RWPE1 (cell line): ENCODE measurements at regions not wholly inside any gene's neighbourhood (a gene's known extent, or its start where the extent isn't known, plus 50 kb on each side); places are given as distances from the start of the nearest gene placed in this dataset.

Experiments used
- CTCF ChIA-PET: fragments of 350-600 bp; sonication (Branson Sonifier 250); formaldehyde crosslinking; extraction: SDS; loops from one replicate; lab custom pipeline; 2021; lab: Yijun Ruan, JAX
- POLR2A ChIA-PET: fragments of 400-600 bp; formaldehyde crosslinking; extraction: SDS; loops from one replicate; lab custom pipeline; 2020; ENCODE audit warnings: antibody characterized with exemption; ENCODE audit not compliant: low non-redundant PET; lab: Yijun Ruan, JAX
- DNase-seq: peaks from one replicate; pipeline ENCODE4 v3.0.0; 2012; ENCODE audit warnings: low spot score
- H3K27ac ChIP-seq: fragments of 450-650 bp; 2 replicates; pipeline ENCODE4 v1.5.1; 2017
- TF ChIP-seq, protein P1 (sequence below): fragments of 450-650 bp; conservative IDR thresholded peaks from 2 replicates; pipeline ENCODE4 v1.5.1; 2017; ENCODE audit warnings: low read depth, mild to moderate bottlenecking

DNA sequence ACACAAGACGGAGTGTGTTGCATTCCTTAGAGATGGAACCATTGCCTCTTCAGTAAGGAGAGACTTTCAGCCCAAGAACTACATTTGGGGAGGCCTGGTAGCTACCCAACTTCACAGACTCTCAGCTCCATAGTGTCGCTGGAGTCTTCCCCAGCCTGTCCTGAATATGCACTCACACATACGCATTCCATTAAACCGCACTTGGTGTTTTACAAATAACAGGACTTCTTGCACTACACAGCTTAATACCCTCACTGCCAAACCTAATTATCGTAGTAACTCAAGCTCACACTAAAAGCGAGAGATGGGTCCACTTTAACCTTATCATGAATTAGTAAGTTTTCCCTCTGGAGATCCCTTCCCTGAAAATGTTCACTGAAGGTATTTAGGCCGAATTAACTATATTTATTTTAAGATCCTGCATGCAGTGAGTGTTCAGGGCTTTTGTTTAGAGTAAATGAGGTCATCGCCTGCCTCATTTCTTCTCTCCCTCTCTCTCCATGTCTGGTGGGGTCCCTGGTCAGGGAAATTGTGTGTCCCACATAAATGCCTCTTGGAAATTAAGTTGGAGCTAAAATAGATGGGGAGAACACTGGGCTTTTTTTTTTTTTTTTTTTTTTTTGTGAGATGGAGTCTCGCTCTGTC lies 171.9 kb downstream of the FAM43A start:
- TF ChIP-seq, protein P1, sequence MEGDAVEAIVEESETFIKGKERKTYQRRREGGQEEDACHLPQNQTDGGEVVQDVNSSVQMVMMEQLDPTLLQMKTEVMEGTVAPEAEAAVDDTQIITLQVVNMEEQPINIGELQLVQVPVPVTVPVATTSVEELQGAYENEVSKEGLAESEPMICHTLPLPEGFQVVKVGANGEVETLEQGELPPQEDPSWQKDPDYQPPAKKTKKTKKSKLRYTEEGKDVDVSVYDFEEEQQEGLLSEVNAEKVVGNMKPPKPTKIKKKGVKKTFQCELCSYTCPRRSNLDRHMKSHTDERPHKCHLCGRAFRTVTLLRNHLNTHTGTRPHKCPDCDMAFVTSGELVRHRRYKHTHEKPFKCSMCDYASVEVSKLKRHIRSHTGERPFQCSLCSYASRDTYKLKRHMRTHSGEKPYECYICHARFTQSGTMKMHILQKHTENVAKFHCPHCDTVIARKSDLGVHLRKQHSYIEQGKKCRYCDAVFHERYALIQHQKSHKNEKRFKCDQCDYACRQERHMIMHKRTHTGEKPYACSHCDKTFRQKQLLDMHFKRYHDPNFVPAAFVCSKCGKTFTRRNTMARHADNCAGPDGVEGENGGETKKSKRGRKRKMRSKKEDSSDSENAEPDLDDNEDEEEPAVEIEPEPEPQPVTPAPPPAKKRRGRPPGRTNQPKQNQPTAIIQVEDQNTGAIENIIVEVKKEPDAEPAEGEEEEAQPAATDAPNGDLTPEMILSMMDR = no peak
- POLR2A ChIA-PET = no interaction called here
- H3K27ac ChIP-seq = no peak overlapping the region
- CTCF ChIA-PET = no interaction called here
- DNase-seq = no peak

DNA sequence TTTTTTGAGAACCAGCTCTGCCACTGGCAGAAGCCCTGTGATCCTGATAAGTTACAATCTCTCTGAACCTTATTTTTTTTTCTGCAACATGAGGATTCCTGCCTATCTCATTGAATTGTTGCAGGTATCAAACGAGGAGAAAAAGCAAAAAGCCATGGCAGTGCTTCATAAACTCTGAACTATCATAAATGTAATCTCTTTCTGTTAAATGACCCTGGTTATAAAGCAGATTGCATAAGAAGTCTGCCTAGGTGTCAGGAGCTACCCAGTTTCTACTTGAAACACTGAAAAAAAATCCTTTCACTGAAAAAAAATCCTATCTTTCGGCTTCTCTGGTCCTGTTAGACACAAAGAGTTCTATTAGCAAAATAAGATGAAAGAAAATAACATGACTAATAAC lies 172.7 kb downstream of the FAM43A start:
- DNase-seq = no peak
- no peak overlapping the region for H3K27ac ChIP-seq
- CTCF ChIA-PET = no interaction called here
- POLR2A ChIA-PET = no interaction called here
- TF ChIP-seq, protein P1 = no peak

DNA sequence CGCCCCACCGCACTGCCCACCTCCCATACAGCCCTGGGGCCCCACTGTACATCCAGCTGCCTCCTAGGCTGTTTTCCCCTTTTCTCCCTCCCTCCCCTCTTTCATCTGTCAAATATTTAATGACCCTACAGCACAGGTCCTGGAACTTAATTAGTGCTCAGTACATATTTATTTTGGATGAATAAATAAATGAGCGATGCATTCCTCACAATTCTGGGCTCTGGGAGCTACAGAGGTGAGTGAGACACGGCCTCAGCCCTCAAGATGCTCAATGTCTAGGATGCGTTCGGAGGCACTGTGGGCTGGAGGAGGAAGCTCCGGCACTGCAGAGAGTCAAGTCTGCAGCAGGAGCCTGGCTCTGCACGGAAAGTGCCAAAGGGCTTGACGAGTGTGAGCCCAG lies 175.0 kb downstream of the FAM43A start:
- no peak overlapping the region for H3K27ac ChIP-seq
- TF ChIP-seq, protein P1 = no peak
- ChIA-PET CTCF (no interaction called here), POLR2A (no interaction called here)
- no peak for DNase-seq

DNA sequence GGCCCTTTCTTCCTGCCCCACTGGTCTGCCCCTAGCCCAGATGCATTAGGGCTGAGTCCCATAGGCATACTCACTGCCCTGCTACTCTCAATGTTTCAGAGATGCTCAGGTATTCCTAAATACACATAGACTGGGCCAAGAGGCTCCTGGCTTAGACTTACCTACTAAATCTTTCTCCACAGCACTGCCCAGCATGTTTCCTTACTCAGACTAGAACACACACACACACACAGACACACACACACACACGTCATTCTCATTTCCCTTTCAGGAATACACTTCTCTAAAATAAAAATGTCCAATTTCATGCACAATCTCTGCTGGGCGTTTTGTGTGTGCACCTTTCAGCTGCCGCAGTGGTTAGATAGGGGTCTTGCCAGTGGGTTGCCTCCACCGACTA lies 175.7 kb downstream of the FAM43A start:
- CTCF ChIA-PET = interaction anchor here (0.6 kb wide), 1 partner anchor 730 kb away, joined by 5 read pairs; no protein-coding TSS in a partner anchor
- POLR2A ChIA-PET = no interaction called here
- DNase-seq = no peak
- H3K27ac ChIP-seq = no peak overlapping the region
- TF ChIP-seq, protein P1 = no peak

DNA sequence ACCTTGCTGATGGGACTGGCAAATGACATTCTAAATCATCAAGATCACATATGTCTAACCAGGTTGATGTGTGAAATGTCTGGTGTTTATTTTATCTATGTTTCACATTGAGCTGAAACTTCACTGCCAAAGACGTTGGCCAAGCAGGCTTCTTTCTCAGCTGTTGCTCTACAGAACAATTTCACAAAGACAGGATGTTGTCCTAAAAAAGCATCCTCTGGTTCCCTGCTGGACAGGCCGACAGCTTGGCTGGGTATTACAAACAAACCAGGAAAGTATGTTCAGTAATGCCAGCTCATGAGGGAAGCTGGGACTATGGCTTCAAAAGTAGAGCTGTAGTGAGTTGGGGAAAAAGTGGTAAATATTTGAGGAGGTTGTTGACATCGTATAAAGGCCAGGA lies 179.4 kb downstream of the FAM43A start:
- TF ChIP-seq, protein P1 = no peak
- ChIA-PET POLR2A (no interaction called here), CTCF (interaction anchor here (0.6 kb wide), 1 partner anchor 335 kb away, joined by 3 read pairs; no protein-coding TSS in a partner anchor)
- DNase-seq = no peak
- H3K27ac ChIP-seq = no peak overlapping the region

DNA sequence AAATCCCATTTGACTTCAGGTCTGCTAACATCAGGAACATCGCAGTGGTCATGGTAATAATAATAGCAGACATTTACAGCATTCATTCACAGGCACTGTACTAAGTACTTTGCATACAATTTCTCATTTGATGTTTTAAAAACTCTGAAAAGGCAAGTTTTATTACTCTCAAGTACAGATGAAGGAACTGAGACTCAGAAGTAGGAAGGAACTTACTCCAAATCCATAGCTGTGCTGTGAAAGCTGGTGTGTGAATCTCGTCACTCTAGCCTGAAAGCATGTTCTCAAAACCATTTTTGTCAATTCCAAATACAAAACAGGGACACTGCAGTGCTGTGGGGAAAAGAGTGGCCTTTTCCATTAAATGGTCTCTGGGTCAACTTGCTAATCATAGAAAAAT lies 179.9 kb downstream of the FAM43A start:
- CTCF ChIA-PET = interaction anchor here (0.6 kb wide), 1 partner anchor 335 kb away, joined by 3 read pairs; no protein-coding TSS in a partner anchor
- POLR2A ChIA-PET = no interaction called here

More for the DNA sequence above, 179.9 kb downstream of the FAM43A start:
- DNase-seq = no peak
- TF ChIP-seq, protein P1 = no peak
- no peak overlapping the region for H3K27ac ChIP-seq
